HepG2 (cell line): ENCODE measurements at regions not wholly inside any gene's neighbourhood (a gene's known extent, or its start where the extent isn't known, plus 50 kb on each side); places are given as distances from the start of the nearest gene placed in this dataset.
A peak's percentile ranks its signal among the peaks of the same experiment; 100 is the strongest.

ENCODE experiments used
- CHD4 ChIP-seq: fragments of 200-600 bp; sonication (generic); IDR thresholded peaks from 2 replicates; pipeline ENCODE4 v1.7.0; 2017; ENCODE audit warnings: mild to moderate bottlenecking, low read length, borderline replicate concordance
- DBP ChIP-seq: sonication (generic); formaldehyde crosslinking; IDR thresholded peaks from 2 replicates; pipeline ENCODE4 v1.4.0; 2020; ENCODE audit warnings: missing genetic modification reagents; ENCODE audit errors: not compliant biosample characterization
- ELF3 ChIP-seq: IDR thresholded peaks from 2 replicates; pipeline ENCODE4 v1.6.1; 2016; ENCODE audit warnings: missing genetic modification reagents, missing compliant biosample characterization
- FOSL2 ChIP-seq: sonication (generic); formaldehyde crosslinking; IDR thresholded peaks from 2 replicates; pipeline ENCODE4 v1.4.0; 2020; ENCODE audit warnings: missing genetic modification reagents
- FOXA3 ChIP-seq: IDR thresholded peaks from 2 replicates; pipeline ENCODE4 v1.6.1; 2016; ENCODE audit warnings: missing genetic modification reagents, missing compliant biosample characterization
- HMG20A ChIP-seq: IDR thresholded peaks from 2 replicates; pipeline ENCODE4 v1.6.1; 2016; ENCODE audit warnings: borderline replicate concordance
- NFE2 ChIP-seq: sonication (generic); formaldehyde crosslinking; IDR thresholded peaks from 2 replicates; pipeline ENCODE4 v1.4.0; 2020; ENCODE audit warnings: missing genetic modification reagents
- PCBP2 ChIP-seq: fragments of 200-400 bp; formaldehyde crosslinking; optimal IDR thresholded peaks from 2 replicates; pipeline ENCODE3; 2018; ENCODE audit warnings: low read length, low read depth; ENCODE audit not compliant: poor library complexity, severe bottlenecking
- RFX1 ChIP-seq: fragments of 450-650 bp; IDR thresholded peaks from 2 replicates; pipeline ENCODE4 v1.6.1; 2017
- SRF ChIP-seq: IDR thresholded peaks from 2 replicates; pipeline ENCODE4 v1.6.1; 2011; ENCODE audit warnings: mild to moderate bottlenecking, low read depth, low read length, moderate library complexity
- ZBTB42 ChIP-seq: sonication (generic); formaldehyde crosslinking; IDR thresholded peaks from 2 replicates; pipeline ENCODE4 v1.5.0; 2020; ENCODE audit warnings: mild to moderate bottlenecking, missing genetic modification reagents
- ZNF17 ChIP-seq: sonication (generic); formaldehyde crosslinking; IDR thresholded peaks from 2 replicates; pipeline ENCODE4 v1.5.0; 2020; ENCODE audit warnings: mild to moderate bottlenecking, missing genetic modification reagents
- ZNF205 ChIP-seq: IDR thresholded peaks from 2 replicates; pipeline ENCODE4 v1.6.1; 2018; ENCODE audit warnings: missing biosample characterization, missing genetic modification reagents
- ZNF274 ChIP-seq: sonication (generic); formaldehyde crosslinking; IDR thresholded peaks from 2 replicates; pipeline ENCODE4 v1.5.1; 2020; ENCODE audit warnings: mild to moderate bottlenecking, missing genetic modification reagents
- ZNF567 ChIP-seq: sonication (generic); formaldehyde crosslinking; IDR thresholded peaks from 2 replicates; pipeline ENCODE4 v1.8.1; 2023; ENCODE audit warnings: mild to moderate bottlenecking, missing genetic modification reagents, borderline replicate concordance
- ZNF678 ChIP-seq: sonication (generic); formaldehyde crosslinking; IDR thresholded peaks from 2 replicates; pipeline ENCODE4 v1.4.0; 2020; ENCODE audit warnings: mild to moderate bottlenecking, missing genetic modification reagents
- ZNF709 ChIP-seq: sonication (generic); formaldehyde crosslinking; IDR thresholded peaks from 2 replicates; pipeline ENCODE4 v1.5.0; 2020; ENCODE audit warnings: mild to moderate bottlenecking, missing genetic modification reagents
- TF ChIP-seq, protein P1 (sequence below): sonication (generic); formaldehyde crosslinking; conservative IDR thresholded peaks from 2 replicates; pipeline ENCODE4 v1.8.0; 2022; ENCODE audit warnings: missing genetic modification reagents
- TF ChIP-seq, protein P2 (sequence below): sonication (generic); formaldehyde crosslinking; IDR thresholded peaks from 2 replicates; pipeline ENCODE4 v1.4.0; 2020; ENCODE audit warnings: missing genetic modification reagents
- TF ChIP-seq, protein P3 (sequence below): sonication (generic); formaldehyde crosslinking; IDR thresholded peaks from 2 replicates; pipeline ENCODE4 v1.5.0; 2020; ENCODE audit warnings: mild to moderate bottlenecking, low read depth, missing genetic modification reagents, borderline replicate concordance
- TF ChIP-seq, protein P4 (sequence below): sonication (generic); formaldehyde crosslinking; conservative IDR thresholded peaks from 2 replicates; pipeline ENCODE4 v1.4.0; 2020; ENCODE audit warnings: missing genetic modification reagents

DNA sequence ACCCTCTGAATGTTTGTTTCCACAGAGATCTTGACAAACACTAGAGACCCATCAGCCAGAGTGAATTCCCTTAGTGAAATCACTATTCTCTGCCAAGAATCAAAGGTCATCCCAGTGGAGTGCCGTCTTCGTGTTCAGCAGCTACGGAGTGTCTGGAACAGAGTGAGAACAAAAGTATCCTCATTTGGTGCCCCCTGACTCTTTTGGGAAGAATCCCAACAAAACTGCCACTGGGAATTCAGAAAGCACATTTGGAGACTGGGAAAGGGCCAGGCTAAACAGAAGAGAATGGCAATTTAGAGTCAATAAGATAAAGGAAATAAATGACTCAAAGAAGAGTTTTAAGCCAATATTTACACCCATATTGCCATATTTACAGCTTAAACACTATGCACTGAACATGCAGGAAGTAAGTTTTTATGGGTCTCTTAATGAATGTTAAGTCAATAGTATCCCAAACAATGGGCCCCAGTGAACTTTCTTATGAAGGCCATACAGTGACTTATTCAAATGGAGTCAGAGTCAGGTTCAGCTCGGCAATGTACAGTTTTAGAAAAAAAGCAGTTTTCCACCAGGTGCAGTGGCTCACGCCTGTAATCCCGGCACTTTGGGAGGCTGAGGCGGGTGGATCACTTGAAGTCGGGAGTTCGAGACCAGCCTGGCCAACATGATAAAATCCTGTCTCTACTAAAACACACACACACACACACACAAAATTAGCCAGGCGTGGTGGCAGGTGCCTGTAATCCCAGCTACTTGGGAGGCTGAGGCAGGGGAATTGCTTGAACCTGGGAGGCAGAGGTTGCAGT lies 392.6 kb downstream of the KLF5 start (continued):
- TF ChIP-seq HMG20A (CRISPR knock-in tag), result peak; percentile 69; the same call in 1 of the 2 replicates
- TF ChIP-seq FOSL2 (CRISPR knock-in tag), result no peak
- TF ChIP-seq FOXA3 (CRISPR knock-in tag), result peak; percentile 93
- TF ChIP-seq, protein P1, sequence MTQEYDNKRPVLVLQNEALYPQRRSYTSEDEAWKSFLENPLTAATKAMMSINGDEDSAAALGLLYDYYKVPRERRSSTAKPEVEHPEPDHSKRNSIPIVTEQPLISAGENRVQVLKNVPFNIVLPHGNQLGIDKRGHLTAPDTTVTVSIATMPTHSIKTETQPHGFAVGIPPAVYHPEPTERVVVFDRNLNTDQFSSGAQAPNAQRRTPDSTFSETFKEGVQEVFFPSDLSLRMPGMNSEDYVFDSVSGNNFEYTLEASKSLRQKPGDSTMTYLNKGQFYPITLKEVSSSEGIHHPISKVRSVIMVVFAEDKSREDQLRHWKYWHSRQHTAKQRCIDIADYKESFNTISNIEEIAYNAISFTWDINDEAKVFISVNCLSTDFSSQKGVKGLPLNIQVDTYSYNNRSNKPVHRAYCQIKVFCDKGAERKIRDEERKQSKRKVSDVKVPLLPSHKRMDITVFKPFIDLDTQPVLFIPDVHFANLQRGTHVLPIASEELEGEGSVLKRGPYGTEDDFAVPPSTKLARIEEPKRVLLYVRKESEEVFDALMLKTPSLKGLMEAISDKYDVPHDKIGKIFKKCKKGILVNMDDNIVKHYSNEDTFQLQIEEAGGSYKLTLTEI (CRISPR knock-in tag), result no peak
- TF ChIP-seq PCBP2, result no peak
- TF ChIP-seq ZNF205 (CRISPR knock-in tag), result no peak
- TF ChIP-seq ZNF274, result no peak
- no peak for TF ChIP-seq NFE2 (CRISPR knock-in tag)
- TF ChIP-seq, protein P2, sequence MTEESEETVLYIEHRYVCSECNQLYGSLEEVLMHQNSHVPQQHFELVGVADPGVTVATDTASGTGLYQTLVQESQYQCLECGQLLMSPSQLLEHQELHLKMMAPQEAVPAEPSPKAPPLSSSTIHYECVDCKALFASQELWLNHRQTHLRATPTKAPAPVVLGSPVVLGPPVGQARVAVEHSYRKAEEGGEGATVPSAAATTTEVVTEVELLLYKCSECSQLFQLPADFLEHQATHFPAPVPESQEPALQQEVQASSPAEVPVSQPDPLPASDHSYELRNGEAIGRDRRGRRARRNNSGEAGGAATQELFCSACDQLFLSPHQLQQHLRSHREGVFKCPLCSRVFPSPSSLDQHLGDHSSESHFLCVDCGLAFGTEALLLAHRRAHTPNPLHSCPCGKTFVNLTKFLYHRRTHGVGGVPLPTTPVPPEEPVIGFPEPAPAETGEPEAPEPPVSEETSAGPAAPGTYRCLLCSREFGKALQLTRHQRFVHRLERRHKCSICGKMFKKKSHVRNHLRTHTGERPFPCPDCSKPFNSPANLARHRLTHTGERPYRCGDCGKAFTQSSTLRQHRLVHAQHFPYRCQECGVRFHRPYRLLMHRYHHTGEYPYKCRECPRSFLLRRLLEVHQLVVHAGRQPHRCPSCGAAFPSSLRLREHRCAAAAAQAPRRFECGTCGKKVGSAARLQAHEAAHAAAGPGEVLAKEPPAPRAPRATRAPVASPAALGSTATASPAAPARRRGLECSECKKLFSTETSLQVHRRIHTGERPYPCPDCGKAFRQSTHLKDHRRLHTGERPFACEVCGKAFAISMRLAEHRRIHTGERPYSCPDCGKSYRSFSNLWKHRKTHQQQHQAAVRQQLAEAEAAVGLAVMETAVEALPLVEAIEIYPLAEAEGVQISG, result no peak
- no peak for TF ChIP-seq DBP (CRISPR knock-in tag)
- TF ChIP-seq ZNF567 (CRISPR knock-in tag), result no peak
- no peak for TF ChIP-seq ZNF709 (CRISPR knock-in tag)
- peak; percentile 83 for TF ChIP-seq ELF3 (CRISPR knock-in tag)
- no peak for TF ChIP-seq SRF
- no peak for TF ChIP-seq ZNF678 (CRISPR knock-in tag)
- TF ChIP-seq ZBTB42 (CRISPR knock-in tag), result no peak
- TF ChIP-seq CHD4, result no peak
- TF ChIP-seq ZNF17 (CRISPR knock-in tag), result no peak
- TF ChIP-seq, protein P3, sequence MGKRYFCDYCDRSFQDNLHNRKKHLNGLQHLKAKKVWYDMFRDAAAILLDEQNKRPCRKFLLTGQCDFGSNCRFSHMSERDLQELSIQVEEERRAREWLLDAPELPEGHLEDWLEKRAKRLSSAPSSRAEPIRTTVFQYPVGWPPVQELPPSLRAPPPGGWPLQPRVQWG, result no peak
- TF ChIP-seq RFX1, result no peak
- TF ChIP-seq, protein P4, sequence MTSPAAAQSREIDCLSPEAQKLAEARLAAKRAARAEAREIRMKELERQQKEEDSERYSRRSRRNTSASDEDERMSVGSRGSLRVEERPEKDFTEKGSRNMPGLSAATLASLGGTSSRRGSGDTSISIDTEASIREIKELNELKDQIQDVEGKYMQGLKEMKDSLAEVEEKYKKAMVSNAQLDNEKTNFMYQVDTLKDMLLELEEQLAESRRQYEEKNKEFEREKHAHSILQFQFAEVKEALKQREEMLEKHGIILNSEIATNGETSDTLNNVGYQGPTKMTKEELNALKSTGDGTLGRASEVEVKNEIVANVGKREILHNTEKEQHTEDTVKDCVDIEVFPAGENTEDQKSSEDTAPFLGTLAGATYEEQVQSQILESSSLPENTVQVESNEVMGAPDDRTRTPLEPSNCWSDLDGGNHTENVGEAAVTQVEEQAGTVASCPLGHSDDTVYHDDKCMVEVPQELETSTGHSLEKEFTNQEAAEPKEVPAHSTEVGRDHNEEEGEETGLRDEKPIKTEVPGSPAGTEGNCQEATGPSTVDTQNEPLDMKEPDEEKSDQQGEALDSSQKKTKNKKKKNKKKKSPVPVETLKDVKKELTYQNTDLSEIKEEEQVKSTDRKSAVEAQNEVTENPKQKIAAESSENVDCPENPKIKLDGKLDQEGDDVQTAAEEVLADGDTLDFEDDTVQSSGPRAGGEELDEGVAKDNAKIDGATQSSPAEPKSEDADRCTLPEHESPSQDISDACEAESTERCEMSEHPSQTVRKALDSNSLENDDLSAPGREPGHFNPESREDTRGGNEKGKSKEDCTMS (CRISPR knock-in tag), result no peak
